RPMI7951 (cell line): ENCODE measurements at regions not wholly inside any gene's neighbourhood (a gene's known extent, or its start where the extent isn't known, plus 50 kb on each side); places are given as distances from the start of the nearest gene placed in this dataset.

ENCODE experiments used
- DNase-seq: peaks from one replicate; pipeline ENCODE4 v3.0.0-alpha.2; 2012; ENCODE audit warnings: low read depth

- DNase-seq: no peak
These were observed 264.9 kb downstream of the PIK3R1 start for GRCh38 chr5:68480335-68480940.

GRCh38 chr5:68482199-68482598, 266.6 kb downstream of the PIK3R1 start:
- DNase-seq: no peak

- DNase-seq: peak; percentile 72
These were observed 268.9 kb downstream of the PIK3R1 start for GRCh38 chr5:68484307-68485068.

- no peak for DNase-seq
These were observed 274.0 kb downstream of the PIK3R1 start for GRCh38 chr5:68489556-68489955.

- DNase-seq: no peak
These were observed 274.9 kb downstream of the PIK3R1 start for GRCh38 chr5:68490406-68490805.

GRCh38 chr5:68494771-68495170, 279.2 kb downstream of the PIK3R1 start:
- no peak for DNase-seq

GRCh38 chr5:68499987-68500386, 284.4 kb downstream of the PIK3R1 start:
- DNase-seq: no peak

GRCh38 chr5:68500813-68501212, 285.3 kb downstream of the PIK3R1 start:
- peak; percentile 70 for DNase-seq

- no peak for DNase-seq
These were observed 287.0 kb downstream of the PIK3R1 start for GRCh38 chr5:68502531-68502930.

GRCh38 chr5:68504306-68504705, 288.8 kb downstream of the PIK3R1 start:
- DNase-seq: no peak

- peak; percentile 86 for DNase-seq
These were observed 290.6 kb downstream of the PIK3R1 start for GRCh38 chr5:68505917-68506860.

- no peak for DNase-seq
These were observed 300.0 kb downstream of the PIK3R1 start for GRCh38 chr5:68515514-68515913.

- no peak for DNase-seq
These were observed 302.7 kb downstream of the PIK3R1 start for GRCh38 chr5:68518286-68518685.

- no peak for DNase-seq
These were observed 303.6 kb downstream of the PIK3R1 start for GRCh38 chr5:68519143-68519542.

- no peak for DNase-seq
These were observed 306.2 kb downstream of the PIK3R1 start for GRCh38 chr5:68521776-68522175.

- DNase-seq: no peak
These were observed 307.3 kb downstream of the PIK3R1 start for GRCh38 chr5:68522863-68523262.

GRCh38 chr5:68528821-68529273, 313.3 kb downstream of the PIK3R1 start:
- no peak for DNase-seq

- DNase-seq: peak; percentile 59
These were observed 314.0 kb downstream of the PIK3R1 start for GRCh38 chr5:68529581-68529980.

- DNase-seq: no peak
These were observed 316.4 kb downstream of the PIK3R1 start for GRCh38 chr5:68531970-68532369.

- no peak for DNase-seq
These were observed 317.5 kb downstream of the PIK3R1 start for GRCh38 chr5:68533051-68533450.

GRCh38 chr5:68533571-68534084, 318.1 kb downstream of the PIK3R1 start:
- no peak for DNase-seq
